ENCODE measurements at regions not wholly inside any gene's neighbourhood (a gene's known extent, or its start where the extent isn't known, plus 50 kb on each side); places are given as distances from the start of the nearest gene placed in this dataset.

GRCh38 chr12:107590413-107590812 is 95.2 kb upstream of the PWP1 start:
- TF ChIP-seq CTCF (IDR thresholded peaks at IDR 0.05; ENCODE audit: insufficient read depth, low read length, poor library complexity, severe bottlenecking) (no peak), EZH2phosphoT487 (conservative IDR thresholded peaks at IDR 0.05; ENCODE audit: low read length) (no peak)

All from SU-DHL-6 (cell line).